ENCODE measurements at regions not wholly inside any gene's neighbourhood (a gene's known extent, or its start where the extent isn't known, plus 50 kb on each side); places are given as distances from the start of the nearest gene placed in this dataset.

DNA sequence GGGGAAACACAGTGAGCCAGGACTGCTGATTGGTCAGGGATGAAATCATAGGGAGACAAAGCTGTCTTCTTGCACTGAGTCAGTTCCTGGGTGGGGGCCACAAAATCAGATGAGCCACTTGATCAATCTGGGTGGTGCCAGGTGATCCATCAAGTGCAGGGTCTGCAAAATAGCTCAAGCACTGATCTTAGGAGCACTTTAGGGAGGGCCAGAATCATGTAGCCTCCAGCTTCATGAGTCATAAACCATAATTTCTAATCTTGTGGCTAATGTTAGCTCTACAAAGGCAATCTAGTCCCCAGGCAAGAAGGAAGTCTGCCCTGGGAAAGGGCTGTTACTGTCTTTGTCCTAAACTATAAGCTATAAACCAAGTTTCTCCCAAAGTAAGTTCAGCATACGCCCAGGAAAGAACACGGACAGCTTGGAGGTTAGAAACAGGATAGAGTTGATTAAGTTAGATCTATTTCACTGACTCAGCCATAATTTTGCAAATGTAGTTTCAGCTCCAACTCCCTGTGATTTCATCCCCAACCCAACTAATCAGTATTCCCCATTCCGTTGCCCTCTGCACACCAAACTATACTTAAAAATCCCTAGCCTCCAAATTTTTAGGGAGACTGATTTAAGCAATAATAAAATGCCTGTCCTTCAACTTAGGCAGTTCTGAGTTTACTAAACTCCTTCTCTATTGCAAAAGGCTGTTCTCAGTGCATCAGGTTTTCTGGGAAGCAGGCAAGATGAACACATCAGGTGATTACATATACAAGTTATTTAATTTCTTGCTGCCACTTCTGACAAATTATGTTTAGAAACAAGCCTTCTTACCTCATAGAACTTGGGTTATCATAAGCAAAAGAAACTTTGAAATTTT is 226.9 kb upstream of the SPOPL start:
- TF ChIP-seq CTCF (IDR thresholded peaks at IDR 0.05): no peak
- no peak for TF ChIP-seq POLR2A (IDR thresholded peaks at IDR 0.05)

All from adrenal gland (tissue), 5 donors.